H9 (cell line): ENCODE measurements at regions not wholly inside any gene's neighbourhood (a gene's known extent, or its start where the extent isn't known, plus 50 kb on each side); places are given as distances from the start of the nearest gene placed in this dataset.

Experiments used
- DNase-seq: peaks from one replicate; pipeline ENCODE4 v3.0.0-alpha.2; 2017
- H2AFZ ChIP-seq: one replicate; pipeline ENCODE4 v1.6.1; 2013; ENCODE audit warnings: mild to moderate bottlenecking, low read length, control low read depth, moderate library complexity
- H2AK5ac ChIP-seq: 2 replicates; pipeline ENCODE4 v1.6.1; 2013; ENCODE audit warnings: low read length, control low read depth, mixed read lengths; ENCODE audit not compliant: insufficient read length
- H2BK120ac ChIP-seq: one replicate; pipeline ENCODE4 v1.6.1; 2013; ENCODE audit warnings: low read depth, mild to moderate bottlenecking, low read length, control low read depth, inconsistent platforms; ENCODE audit not compliant: poor library complexity, severe bottlenecking
- H2BK12ac ChIP-seq: 2 replicates; pipeline ENCODE4 v1.6.1; 2013; ENCODE audit warnings: low read length, control low read depth, mixed read lengths, low read depth; ENCODE audit not compliant: insufficient read length
- H2BK15ac ChIP-seq: 2 replicates; pipeline ENCODE4 v1.6.1; 2013; ENCODE audit warnings: low read depth, low read length, control low read depth
- H2BK20ac ChIP-seq: one replicate; pipeline ENCODE4 v1.6.1; 2013; ENCODE audit warnings: low read depth, mild to moderate bottlenecking, low read length, control low read depth, inconsistent platforms; ENCODE audit not compliant: poor library complexity, severe bottlenecking
- H2BK5ac ChIP-seq: 2 replicates; pipeline ENCODE4 v1.6.1; 2013; ENCODE audit warnings: low read length, control low read depth, mixed read lengths; ENCODE audit not compliant: insufficient read length
- H3K14ac ChIP-seq: 2 replicates; pipeline ENCODE4 v1.6.1; 2013; ENCODE audit warnings: low read length, control low read depth; ENCODE audit not compliant: insufficient read depth
- H3K18ac ChIP-seq: 2 replicates; pipeline ENCODE4 v1.6.1; 2013; ENCODE audit warnings: low read depth, mild to moderate bottlenecking, mixed read lengths, low read length, control low read depth; ENCODE audit not compliant: insufficient read length
- H3K23ac ChIP-seq: 2 replicates; pipeline ENCODE4 v1.6.1; 2013; ENCODE audit warnings: low read length, control low read depth, mixed read lengths, low read depth; ENCODE audit not compliant: insufficient read length
- H3K23me2 ChIP-seq: 2 replicates; pipeline ENCODE4 v1.6.1; 2013; ENCODE audit warnings: low read depth, mild to moderate bottlenecking, mixed read lengths, low read length, control low read depth; ENCODE audit not compliant: insufficient read length, poor library complexity, severe bottlenecking
- H3K27ac ChIP-seq: 2 replicates; pipeline ENCODE4 v1.5.1; 2013; ENCODE audit warnings: low read length, control low read depth, mixed read lengths, low read depth; ENCODE audit not compliant: insufficient read length
- H3K27me3 ChIP-seq: 2 replicates; pipeline ENCODE4 v1.6.1; 2013; ENCODE audit warnings: low read length, control low read depth, inconsistent platforms; ENCODE audit not compliant: insufficient read depth
- H3K4ac ChIP-seq: 2 replicates; pipeline ENCODE4 v1.6.1; 2013; ENCODE audit warnings: low read depth, mild to moderate bottlenecking, control low read depth, inconsistent platforms, low read length, moderate library complexity
- H3K4me1 ChIP-seq: 2 replicates; pipeline ENCODE4 v1.6.1; 2013; ENCODE audit warnings: low read length, control low read depth, inconsistent platforms; ENCODE audit not compliant: insufficient read depth
- H3K4me2 ChIP-seq: 2 replicates; pipeline ENCODE4 v1.6.1; 2013; ENCODE audit warnings: low read length, control low read depth, mixed read lengths; ENCODE audit not compliant: insufficient read length, insufficient read depth
- H3K56ac ChIP-seq: 2 replicates; pipeline ENCODE4 v1.6.1; 2013; ENCODE audit warnings: low read depth, mild to moderate bottlenecking, mixed read lengths, low read length, control low read depth; ENCODE audit not compliant: insufficient read length
- H3K79me1 ChIP-seq: 2 replicates; pipeline ENCODE4 v1.6.1; 2013; ENCODE audit warnings: low read depth, mild to moderate bottlenecking, moderate library complexity, low read length, control low read depth, inconsistent platforms; ENCODE audit not compliant: insufficient read depth, poor library complexity, severe bottlenecking
- H3K79me2 ChIP-seq: 2 replicates; pipeline ENCODE4 v1.6.1; 2013; ENCODE audit warnings: low read length, control low read depth, inconsistent platforms; ENCODE audit not compliant: insufficient read depth
- H3K9ac ChIP-seq: 2 replicates; pipeline ENCODE4 v1.6.1; 2013; ENCODE audit warnings: low read length, control low read depth, mixed read lengths; ENCODE audit not compliant: insufficient read length; ENCODE audit errors: extremely low read depth
- H3K9me3 ChIP-seq: one replicate; pipeline ENCODE4 v1.6.1; 2013; ENCODE audit warnings: low read depth, low read length, inconsistent platforms; ENCODE audit not compliant: control insufficient read depth
- H3T11ph ChIP-seq: one replicate; pipeline ENCODE4 v1.6.1; 2013; ENCODE audit warnings: mild to moderate bottlenecking, low read length, control low read depth, inconsistent platforms
- H4K20me1 ChIP-seq: one replicate; pipeline ENCODE4 v1.6.1; 2013; ENCODE audit not compliant: control insufficient read depth, insufficient read length, insufficient read depth
- H4K5ac ChIP-seq: 2 replicates; pipeline ENCODE4 v1.6.1; 2013; ENCODE audit warnings: low read depth, mild to moderate bottlenecking, mixed read lengths, low read length, control low read depth; ENCODE audit not compliant: insufficient read length
- H4K8ac ChIP-seq: replicated peaks from 2 replicates; pipeline ENCODE4 v1.6.1; 2013; ENCODE audit warnings: low read length, control low read depth, mixed read lengths, low read depth; ENCODE audit not compliant: insufficient read length
- H4K91ac ChIP-seq: 2 replicates; pipeline ENCODE4 v1.6.1; 2013; ENCODE audit warnings: low read depth, mild to moderate bottlenecking, moderate library complexity, mixed read lengths, low read length, control low read depth; ENCODE audit not compliant: insufficient read length
- H3K27ac Mint-ChIP-seq, 3 experiments: 2 replicates in 2 of 3; 3 replicates in 1 of 3; pipeline ENCODE4 v1.8.0; 2020 to 2021; ENCODE audit warnings: mixed read lengths in 3 of 3, mild to moderate bottlenecking in 1 of 3, moderate library complexity in 1 of 3
- H3K27me3 Mint-ChIP-seq: 2 replicates; pipeline ENCODE4 v1.8.0; 2021; ENCODE audit warnings: low read depth, mild to moderate bottlenecking, moderate library complexity, mixed read lengths
- H3K36me3 Mint-ChIP-seq, 3 experiments: 2 replicates in 2 of 3; 3 replicates in 1 of 3; pipeline ENCODE4 v1.8.0; 2020 to 2021; ENCODE audit warnings: low read depth in 3 of 3, mixed read lengths in 3 of 3; ENCODE audit not compliant: insufficient read depth in 1 of 3
- H3K4me1 Mint-ChIP-seq, 2 experiments: 2 replicates each; pipeline ENCODE4 v1.8.0; 2020; ENCODE audit warnings: mixed read lengths in 2 of 2
- H3K4me3 Mint-ChIP-seq, 2 experiments: 2 replicates in 1 of 2; 3 replicates in 1 of 2; pipeline ENCODE4 v1.8.0; 2020 to 2021; ENCODE audit warnings: mild to moderate bottlenecking in 2 of 2, mixed read lengths in 2 of 2, moderate library complexity in 1 of 2
- H3K9me3 Mint-ChIP-seq, 2 experiments: 2 replicates in 1 of 2; 3 replicates in 1 of 2; pipeline ENCODE4 v1.8.0; 2020; ENCODE audit warnings: mild to moderate bottlenecking in 2 of 2, mixed read lengths in 2 of 2, moderate library complexity in 1 of 2
- CTCF ChIP-seq: fragments of 200-600 bp; sonication (generic); conservative IDR thresholded peaks from 3 replicates; pipeline ENCODE4 v1.8.0; 2021; ENCODE audit warnings: antibody characterized with exemption, mild to moderate bottlenecking
- WGBS: extraction: QIAGEN DNeasy Blood & Tissue Kit; methylation state at CpG from one replicate; pipeline ENCODE4 v1.1.7; 2013; ENCODE audit warnings: missing lambda C conversion rate, low lambda C conversion rate, mixed read lengths; ENCODE audit not compliant: insufficient read length; ENCODE audit errors: extremely low coverage; 5-methylcytosine and 5-hydroxymethylcytosine counted together

GRCh38 chr10:65219444-65219843 lies 1698.2 kb downstream of the REEP3 start:
- no peaks in the 10 kb centered on the region for H3K79me1 ChIP-seq
- no peak overlapping the region for H4K91ac ChIP-seq
- H3K9ac ChIP-seq = no peak overlapping the region
- H3K23me2 ChIP-seq = no peaks in the 10 kb centered on the region
- no peak overlapping the region for H3T11ph ChIP-seq
- H3K4me2 ChIP-seq = no peak overlapping the region
- no peak overlapping the region for H2BK12ac ChIP-seq
- H3K27me3 Mint-ChIP-seq = no peaks in the 10 kb centered on the region
- no peak overlapping the region for H4K5ac ChIP-seq
- no peak overlapping the region for H3K4me3 Mint-ChIP-seq
- no peak overlapping the region for H2BK120ac ChIP-seq
- no peak overlapping the region for H3K27ac Mint-ChIP-seq
- no peaks in the 10 kb centered on the region for H3K9me3 ChIP-seq
- no peak overlapping the region for H3K4ac ChIP-seq
- H3K4me1 ChIP-seq = no peaks in the 10 kb centered on the region
- H2BK20ac ChIP-seq = no peak overlapping the region
- no peak overlapping the region for H3K56ac ChIP-seq
- no CpG with 5 or more reads among the region's 3 CpGs for WGBS
- H4K20me1 ChIP-seq = no peaks in the 10 kb centered on the region
- DNase-seq = no peak
- H3K27ac ChIP-seq = no peak overlapping the region
- H3K23ac ChIP-seq = no peak overlapping the region
- H3K27me3 ChIP-seq = no peaks in the 10 kb centered on the region
- no peaks in the 10 kb centered on the region for H3K4me1 Mint-ChIP-seq
- H2BK5ac ChIP-seq = no peak overlapping the region
- no peak overlapping the region for H2AK5ac ChIP-seq
- TF ChIP-seq CTCF = no peak
- no peak overlapping the region for H3K14ac ChIP-seq
- H3K36me3 Mint-ChIP-seq = no peaks in the 10 kb centered on the region
- H2BK15ac ChIP-seq = no peak overlapping the region
- H3K79me2 ChIP-seq = no peaks in the 10 kb centered on the region
- H3K9me3 Mint-ChIP-seq = no peaks in the 10 kb centered on the region
- no peak overlapping the region for H3K18ac ChIP-seq
- H2AFZ ChIP-seq = no peak overlapping the region
- no peak overlapping the region for H4K8ac ChIP-seq
